Activated CD8-positive, alpha-beta T cell treated with anti-CD3 and anti-CD28 coated beads for 36 hours (primary cell): ENCODE measurements at regions not wholly inside any gene's neighbourhood (a gene's known extent, or its start where the extent isn't known, plus 50 kb on each side); places are given as distances from the start of the nearest gene placed in this dataset.

Experiments used
- ATAC-seq: fragments of 200-7000 bp; cut with Tn5 transposase; one replicate; pipeline ENCODE4 v1.10.0; 2021; ENCODE audit warnings: mild to moderate bottlenecking, moderate library complexity
- CTCF ChIA-PET: fragments of 350-600 bp; sonication (Branson Sonifier 250); formaldehyde crosslinking; loops from one replicate; lab custom pipeline; 2021; ENCODE audit warnings: antibody characterized with exemption; lab: Charles Lee
- POLR2A ChIA-PET: fragments of 350-600 bp; sonication (Branson Sonifier 250); formaldehyde crosslinking; loops from one replicate; lab custom pipeline; 2021; ENCODE audit warnings: antibody characterized with exemption; lab: Charles Lee
- DNase-seq: peaks from one replicate; pipeline ENCODE4 v3.0.0-alpha.2; 2020
- H3K27ac Mint-ChIP-seq: one replicate; pipeline ENCODE4 v1.8.0; 2021; ENCODE audit warnings: mild to moderate bottlenecking, mixed read lengths
- H3K27me3 Mint-ChIP-seq: one replicate; pipeline ENCODE4 v1.8.0; 2021; ENCODE audit warnings: mixed read lengths
- H3K36me3 Mint-ChIP-seq: one replicate; pipeline ENCODE4 v1.8.0; 2021; ENCODE audit warnings: low read depth, mixed read lengths
- H3K4me1 Mint-ChIP-seq: one replicate; pipeline ENCODE4 v1.8.0; 2021; ENCODE audit warnings: low read depth, mixed read lengths
- H3K4me3 Mint-ChIP-seq: one replicate; pipeline ENCODE4 v1.8.0; 2021; ENCODE audit warnings: mild to moderate bottlenecking, moderate library complexity, mixed read lengths
- H3K9me3 Mint-ChIP-seq: one replicate; pipeline ENCODE4 v1.8.0; 2021; ENCODE audit warnings: mixed read lengths
- CTCF ChIP-seq: fragments of 200-600 bp; IDR thresholded peaks from one replicate; pipeline ENCODE4 v1.8.0; 2022; ENCODE audit warnings: antibody characterized with exemption, mild to moderate bottlenecking
- intact Hi-C: fragments of 100-400 bp; cut with micrococcal nuclease; formaldehyde crosslinking; loops from one replicate; pipeline ENCODE4 v1.10.0; 2022

DNA sequence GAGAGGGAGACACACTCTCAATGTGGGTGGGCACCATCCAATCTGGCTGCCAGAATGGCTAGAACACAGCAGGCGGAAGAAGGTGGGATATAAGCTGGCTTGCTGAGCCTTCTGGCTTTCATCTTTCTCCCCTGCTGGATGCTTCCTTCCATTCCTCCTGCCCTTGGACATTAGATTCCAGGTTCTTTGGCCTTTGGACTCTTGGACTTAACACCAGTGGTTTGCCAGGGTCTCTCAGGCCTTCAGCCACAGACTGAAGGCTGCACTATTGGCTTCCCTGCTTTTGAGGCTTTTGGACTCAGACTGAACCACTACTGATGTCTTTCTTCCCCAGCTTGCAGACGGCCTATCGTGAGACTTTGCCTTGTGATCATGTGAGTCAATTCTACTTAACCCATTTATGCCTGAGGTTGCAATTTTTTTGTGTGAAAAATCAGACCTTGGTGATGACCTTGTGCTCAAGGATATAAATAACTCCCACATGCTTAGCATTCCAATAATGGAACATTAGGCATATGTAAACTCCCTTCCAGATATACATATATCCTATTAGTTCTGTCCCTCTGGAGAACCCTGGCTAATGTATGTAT, 56.7 kb upstream of the CD55 start:
- TF ChIP-seq CTCF, result no peak
- no peak for DNase-seq
- CTCF ChIA-PET, result no interaction called here
- intact Hi-C loops, result no loop called here
- Mint-ChIP-seq H3K9me3 (no peaks in the 10 kb centered on the region), H3K27ac (no peak overlapping the region), H3K27me3 (no peaks in the 10 kb centered on the region), H3K4me3 (no peak overlapping the region), H3K4me1 (no peaks in the 10 kb centered on the region), H3K36me3 (no peaks in the 10 kb centered on the region)
- no peak for ATAC-seq
- POLR2A ChIA-PET, result no interaction called here

GRCh38 chr1:207268337-207268736, 53.1 kb upstream of the CD55 start:
- Mint-ChIP-seq H3K4me3 (no peak overlapping the region), H3K27me3 (no peaks in the 10 kb centered on the region), H3K4me1 (no peaks in the 10 kb centered on the region), H3K27ac (no peak overlapping the region), H3K36me3 (no peaks in the 10 kb centered on the region), H3K9me3 (peaks cover 6% of the 10 kb centered on the region)
- intact Hi-C loops, result no loop called here
- ChIA-PET POLR2A (no interaction called here), CTCF (no interaction called here)
- DNase-seq (no peak), ATAC-seq (no peak)
- TF ChIP-seq CTCF, result no peak

DNA sequence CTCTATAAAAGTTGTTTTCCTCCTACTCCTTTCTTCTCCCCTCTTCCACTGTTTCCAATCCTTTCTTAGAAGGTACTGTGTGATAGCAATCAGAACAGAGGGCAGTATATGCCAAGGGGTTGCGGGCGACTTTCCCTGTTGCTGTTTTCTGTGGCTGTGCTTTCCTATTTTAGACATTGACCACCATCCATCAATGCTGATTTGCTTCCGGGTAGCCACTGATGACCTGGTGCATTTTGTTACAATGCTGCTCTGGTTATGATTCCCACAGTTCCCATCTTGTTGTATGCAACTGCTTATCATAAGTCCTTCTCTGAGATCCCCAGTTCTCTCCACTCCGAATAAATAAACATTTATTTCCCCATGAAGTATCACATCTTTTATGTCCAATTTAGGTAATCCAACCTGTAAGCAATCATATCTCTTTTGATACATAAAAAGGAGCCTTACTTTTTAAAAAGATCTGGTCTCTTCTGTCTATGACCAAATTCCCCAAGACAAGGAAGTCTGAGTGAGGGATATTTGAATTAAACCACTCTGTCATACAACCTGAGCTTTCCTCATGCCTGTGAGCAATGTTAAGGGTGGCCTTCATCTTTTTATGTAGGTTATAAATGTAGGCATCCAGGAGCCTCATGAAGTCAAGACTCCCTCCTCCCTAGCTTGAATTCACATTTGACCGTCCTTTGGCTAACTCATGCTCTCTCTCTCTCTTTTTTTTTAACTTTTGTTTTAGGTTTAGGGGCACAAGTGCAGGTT, 52.5 kb upstream of the CD55 start:
- intact Hi-C loops, result no loop called here
- ChIA-PET POLR2A (no interaction called here), CTCF (no interaction called here)
- ATAC-seq (no peak), DNase-seq (no peak)
- Mint-ChIP-seq H3K27me3 (no peaks in the 10 kb centered on the region), H3K27ac (no peak overlapping the region), H3K9me3 (peaks cover 6% of the 10 kb centered on the region), H3K4me1 (no peaks in the 10 kb centered on the region), H3K36me3 (no peaks in the 10 kb centered on the region), H3K4me3 (no peak overlapping the region)
- TF ChIP-seq CTCF, result no peak
